SW 1271 (cell line): ENCODE measurements at regions not wholly inside any gene's neighbourhood (a gene's known extent, or its start where the extent isn't known, plus 50 kb on each side); places are given as distances from the start of the nearest gene placed in this dataset.

Experiments used
- DNase-seq, 2 experiments: peaks; one replicate each; lab custom pipeline; 2025; lab: John Stamatoyannopoulos, UW

GRCh38 chr12:105705765-105706164 lies 375.3 kb downstream of the C12orf75 start:
- peak in 1 of 2 experiments; percentile 7 for DNase-seq

DNA sequence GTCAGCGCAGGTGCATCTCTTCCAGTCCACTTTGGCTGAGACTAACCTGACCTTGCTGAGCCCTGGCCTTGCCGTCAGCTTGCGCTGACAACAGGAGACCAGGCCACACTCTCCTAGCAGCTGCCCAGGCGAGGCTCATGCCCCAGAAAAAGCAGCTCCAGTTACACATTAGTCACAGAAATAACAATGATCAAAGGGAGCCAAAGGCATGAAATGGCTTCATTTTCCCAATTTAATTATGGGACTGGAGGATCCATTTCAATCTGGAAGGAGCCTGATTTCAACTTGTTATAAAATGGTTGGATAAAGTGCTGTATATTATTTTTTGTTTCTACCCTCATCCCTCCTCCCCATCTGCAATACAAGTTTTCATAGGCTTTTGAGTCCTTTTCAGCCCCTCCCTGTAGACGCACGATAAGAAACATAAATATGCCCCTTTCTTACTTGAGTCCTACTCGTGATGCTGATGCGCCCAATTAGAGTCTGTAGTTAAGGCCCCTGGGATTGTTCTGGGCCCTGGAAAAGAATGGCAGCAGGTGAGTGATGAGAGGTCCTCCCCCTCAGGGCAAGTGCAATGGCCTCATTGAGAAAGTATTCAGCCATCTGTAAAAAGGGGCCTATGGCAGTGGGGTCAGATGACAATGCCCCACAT lies 376.0 kb downstream of the C12orf75 start:
- DNase-seq = no peak

- DNase-seq = no peak
These were observed 376.5 kb downstream of the C12orf75 start for GRCh38 chr12:105706973-105707334.

- no peak for DNase-seq
These were observed 383.3 kb downstream of the C12orf75 start for GRCh38 chr12:105713606-105714305.

DNA sequence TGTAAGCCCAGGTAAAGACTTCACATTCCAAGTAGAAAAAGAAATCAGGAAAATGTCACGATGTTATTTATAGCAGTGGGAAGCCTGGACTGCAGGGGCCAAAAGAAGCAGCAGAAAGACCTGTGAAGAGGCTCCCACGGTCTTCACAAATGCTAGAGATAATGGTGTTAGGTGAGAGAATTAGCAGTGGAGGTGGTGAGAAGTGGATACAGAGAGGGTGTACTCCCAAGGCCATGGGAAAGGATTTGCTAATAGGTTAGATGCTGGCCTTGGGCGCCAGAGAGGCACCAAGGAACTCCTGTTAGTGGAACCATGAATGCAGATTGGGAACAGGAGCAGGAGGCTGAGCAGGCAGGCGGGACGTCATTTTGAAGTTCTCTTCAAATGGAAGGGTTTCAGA lies 386.1 kb downstream of the C12orf75 start:
- no peak for DNase-seq

GRCh38 chr12:105721051-105721825 lies 390.7 kb downstream of the C12orf75 start:
- DNase-seq = no peak

- no peak for DNase-seq
These were observed 391.4 kb downstream of the C12orf75 start for GRCh38 chr12:105721891-105722290.

GRCh38 chr12:105723066-105723465 lies 392.6 kb downstream of the C12orf75 start:
- no peak for DNase-seq

- DNase-seq = no peak
These were observed 393.0 kb downstream of the C12orf75 start for GRCh38 chr12:105723494-105723893.

- DNase-seq = no peak
These were observed 394.1 kb downstream of the C12orf75 start for GRCh38 chr12:105724641-105725040.

GRCh38 chr12:105725054-105725453 lies 394.6 kb downstream of the C12orf75 start:
- no peak for DNase-seq

DNA sequence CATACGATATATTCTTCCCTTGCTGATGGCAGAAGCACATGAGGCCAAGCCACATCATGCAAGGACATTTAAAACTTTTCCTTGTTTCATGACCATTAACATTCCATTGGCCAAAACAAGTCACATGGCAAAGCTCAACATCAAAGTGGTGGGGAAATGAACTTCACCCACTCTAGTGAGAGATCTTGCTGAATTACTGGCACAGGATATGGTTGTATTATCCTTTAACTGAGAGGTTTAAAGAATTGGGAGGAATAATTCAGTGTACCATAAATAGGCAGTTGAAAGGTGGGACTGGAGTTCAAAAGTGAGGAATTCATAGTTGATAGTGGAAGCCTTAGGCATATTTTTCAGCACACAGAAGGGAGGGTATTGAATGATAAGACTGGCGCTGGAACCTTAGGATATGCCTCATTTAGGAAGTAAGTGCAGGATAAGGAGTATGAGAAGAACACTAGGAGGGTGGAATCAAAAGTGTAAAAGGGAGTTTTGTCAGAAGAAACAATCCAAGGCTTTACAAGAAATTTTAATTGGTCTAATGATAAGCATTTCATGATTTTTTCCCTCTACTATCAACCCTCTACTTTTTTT lies 398.8 kb downstream of the C12orf75 start:
- DNase-seq = no peak

- DNase-seq = no peak
These were observed 399.4 kb downstream of the C12orf75 start for GRCh38 chr12:105729926-105730325.

DNA sequence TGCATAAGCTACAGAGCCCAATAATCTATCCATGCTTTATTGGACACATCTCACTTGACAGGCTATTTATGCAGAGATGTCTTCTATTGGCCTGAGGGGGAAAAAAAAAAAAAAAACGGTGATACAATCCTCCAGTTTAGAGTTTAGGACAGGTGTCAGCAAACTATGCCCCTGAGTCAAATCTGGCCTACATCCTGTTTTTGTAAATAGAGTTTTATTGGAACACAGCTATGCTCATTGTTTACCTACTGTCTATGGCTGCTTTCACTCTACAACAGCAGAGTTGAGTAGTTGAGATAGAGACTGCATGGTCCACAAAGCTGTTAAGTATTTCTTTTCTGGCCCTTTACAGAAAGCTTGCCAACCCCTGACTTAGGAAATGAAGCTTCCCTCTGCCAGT lies 403.1 kb downstream of the C12orf75 start:
- no peak for DNase-seq

DNA sequence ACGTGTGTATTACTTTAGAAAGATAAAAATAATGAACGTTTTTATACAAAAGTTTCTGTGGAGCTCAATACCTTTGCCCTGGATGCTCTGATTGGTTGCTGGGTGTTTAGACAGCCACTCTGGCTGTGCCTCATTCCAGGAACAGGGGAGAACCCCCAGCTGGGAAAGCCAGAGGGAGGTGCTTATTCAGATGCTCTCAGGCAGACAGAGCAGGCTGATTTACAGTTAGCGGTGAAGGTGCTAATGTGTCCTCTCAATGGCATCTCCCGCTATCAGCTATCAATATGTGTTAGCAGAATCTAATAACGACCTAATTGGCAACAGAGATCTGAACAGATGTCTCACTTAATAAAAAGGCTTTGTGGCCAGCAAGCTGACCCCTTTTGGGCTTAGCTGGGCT lies 402.3 kb downstream of the NUAK1 start:
- DNase-seq = no peak

DNA sequence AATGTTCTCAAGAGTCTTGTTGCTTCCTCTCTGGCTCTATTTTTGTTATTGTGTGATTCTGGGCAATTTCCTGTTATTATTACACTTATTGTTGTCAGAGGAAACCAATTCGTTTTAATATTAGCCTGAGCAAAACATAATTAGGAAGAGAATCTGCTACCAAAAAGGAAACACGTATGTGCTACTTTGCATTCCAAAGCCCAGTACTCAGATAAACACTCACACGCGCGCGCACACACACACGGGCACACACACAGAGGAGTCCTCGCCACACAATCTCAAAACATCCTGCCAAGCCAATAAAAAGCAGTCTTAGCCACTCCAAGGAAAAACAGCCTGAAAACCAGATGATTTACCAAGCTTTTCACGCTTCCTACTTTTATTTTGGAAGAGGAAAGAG lies 400.7 kb downstream of the NUAK1 start:
- no peak for DNase-seq

DNA sequence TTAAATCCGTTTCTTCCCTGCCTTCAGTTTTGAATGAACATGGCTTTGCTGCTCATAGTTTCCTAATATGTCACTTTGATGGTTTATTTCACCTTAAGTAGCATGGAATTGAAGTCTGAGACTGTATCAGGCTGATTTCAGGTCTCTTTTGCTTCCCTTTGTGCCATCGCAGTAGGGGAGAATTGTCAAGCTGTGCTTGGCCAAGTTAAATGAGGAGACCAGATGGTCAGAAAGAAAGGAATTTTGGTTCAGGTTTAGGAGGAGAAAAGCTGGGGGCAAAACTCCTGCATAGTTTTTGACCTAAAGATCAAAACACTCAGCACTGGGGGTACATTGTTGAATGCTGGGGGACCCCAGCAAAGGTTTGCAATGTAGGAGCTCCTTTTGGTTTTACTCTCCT lies 398.4 kb downstream of the NUAK1 start:
- DNase-seq = no peak

DNA sequence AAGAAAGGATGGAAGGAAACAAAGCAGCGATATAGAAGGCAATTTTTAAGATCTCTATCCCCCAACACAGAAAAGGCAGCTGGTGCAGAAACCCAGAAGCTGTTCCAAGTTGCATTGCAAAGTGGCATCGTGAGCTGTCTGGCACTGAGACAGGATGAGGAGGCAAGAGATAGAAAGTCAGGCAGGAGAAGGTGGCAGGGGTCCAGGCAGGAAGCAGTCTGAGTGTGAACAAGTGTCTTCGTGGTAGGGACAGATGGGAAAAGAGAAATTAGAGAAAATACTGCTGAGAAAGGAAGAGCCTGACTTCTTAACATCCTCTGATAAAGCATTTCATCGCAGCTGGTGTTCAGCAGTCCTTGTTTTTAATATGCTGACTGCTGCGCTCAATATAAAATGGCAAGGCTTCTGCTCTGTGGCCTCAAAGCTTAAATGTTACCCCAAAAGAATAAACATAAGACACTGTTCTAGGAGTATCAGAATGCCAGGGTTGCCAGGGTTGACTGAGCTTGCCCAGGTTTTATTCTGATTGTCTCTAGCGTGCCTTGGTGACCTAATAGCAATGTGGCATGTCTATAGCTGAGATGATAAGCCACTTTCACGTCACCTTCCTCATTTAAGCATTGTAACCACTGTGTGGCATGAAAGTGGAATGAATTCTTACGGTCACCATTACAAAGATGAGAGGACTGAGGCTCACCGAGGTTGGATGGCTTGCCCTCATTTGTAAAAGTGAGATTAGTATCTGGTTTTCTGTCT lies 397.6 kb downstream of the NUAK1 start:
- DNase-seq = no peak

GRCh38 chr12:105741786-105742566 lies 396.8 kb downstream of the NUAK1 start:
- no peak for DNase-seq

DNA sequence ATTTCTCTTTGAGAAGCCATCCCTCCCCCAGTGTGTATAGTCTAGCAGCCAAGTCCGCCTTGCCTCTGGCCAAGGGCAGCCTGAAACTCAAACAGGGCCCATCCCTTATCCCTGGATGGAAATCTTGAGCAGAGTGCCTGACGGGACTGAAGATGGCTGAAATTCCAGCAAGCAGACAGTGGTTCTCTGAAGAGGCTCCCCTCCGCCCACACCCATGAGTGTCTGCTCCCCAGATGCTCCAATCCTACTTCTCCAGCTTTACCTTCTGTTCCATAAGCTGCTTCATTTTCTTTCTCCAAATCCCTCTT lies 396.2 kb downstream of the NUAK1 start:
- no peak for DNase-seq

GRCh38 chr12:105744371-105745058 lies 394.2 kb downstream of the NUAK1 start:
- DNase-seq = no peak
